DOHH2 (cell line): ENCODE measurements at regions not wholly inside any gene's neighbourhood (a gene's known extent, or its start where the extent isn't known, plus 50 kb on each side); places are given as distances from the start of the nearest gene placed in this dataset.

Experiments
- H3F3A ChIP-seq: fragments of 200-600 bp; sonication (generic), shearing (Covaris generic); 2 replicates; pipeline ENCODE4 v1.6.0; 2016; ENCODE audit warnings: antibody characterized with exemption, mild to moderate bottlenecking; ENCODE audit not compliant: control insufficient read depth, insufficient read depth
- H3K27ac ChIP-seq: fragments of 200-600 bp; sonication (generic); 2 replicates; pipeline ENCODE4 v1.5.1; 2014; ENCODE audit warnings: low read depth, mild to moderate bottlenecking, low read length, moderate library complexity
- H3K27me3 ChIP-seq: fragments of 200-600 bp; sonication (generic); 2 replicates; pipeline ENCODE4 v1.6.1; 2014; ENCODE audit warnings: mild to moderate bottlenecking, low read length, mixed read lengths; ENCODE audit not compliant: control insufficient read depth
- H3K36me3 ChIP-seq: fragments of 200-600 bp; sonication (generic); 2 replicates; pipeline ENCODE4 v1.6.1; 2014; ENCODE audit warnings: mild to moderate bottlenecking, low read length, moderate library complexity, mixed read lengths; ENCODE audit not compliant: control insufficient read depth
- H3K4me1 ChIP-seq: fragments of 200-600 bp; sonication (generic); 2 replicates; pipeline ENCODE4 v1.6.1; 2014; ENCODE audit warnings: mild to moderate bottlenecking, low read length, mixed read lengths; ENCODE audit not compliant: control insufficient read depth
- H3K4me2 ChIP-seq: fragments of 200-600 bp; sonication (generic); 2 replicates; pipeline ENCODE4 v1.6.0; 2014; ENCODE audit warnings: mild to moderate bottlenecking, low read length, moderate library complexity
- H3K4me3 ChIP-seq: fragments of 200-600 bp; sonication (generic); 2 replicates; pipeline ENCODE4 v1.5.1; 2014; ENCODE audit warnings: mild to moderate bottlenecking, low read length, mixed read lengths
- H3K79me2 ChIP-seq: fragments of 200-600 bp; sonication (generic); 2 replicates; pipeline ENCODE4 v1.6.1; 2014; ENCODE audit warnings: mild to moderate bottlenecking, low read length, mixed read lengths; ENCODE audit not compliant: control insufficient read depth
- H3K9me2 ChIP-seq: fragments of 200-600 bp; sonication (generic); replicated peaks from 2 replicates; pipeline ENCODE4 v1.6.1; 2014; ENCODE audit warnings: mild to moderate bottlenecking, low read length, mixed read lengths; ENCODE audit not compliant: control insufficient read depth
- H3K9me3 ChIP-seq: fragments of 200-600 bp; sonication (generic); 2 replicates; pipeline ENCODE4 v1.6.1; 2014; ENCODE audit warnings: antibody characterized with exemption, low read length, mixed read lengths; ENCODE audit not compliant: control insufficient read depth, insufficient read depth
- H4K20me1 ChIP-seq: fragments of 200-600 bp; sonication (generic); 2 replicates; pipeline ENCODE4 v1.6.0; 2014; ENCODE audit warnings: low read depth, mild to moderate bottlenecking, antibody characterized with exemption, low read length, moderate library complexity; ENCODE audit not compliant: control insufficient read depth, insufficient read depth
- CTCF ChIP-seq: fragments of 200-600 bp; sonication (generic); IDR thresholded peaks from one replicate; pipeline ENCODE4 v1.5.1; 2014; ENCODE audit warnings: antibody characterized with exemption, mild to moderate bottlenecking, low read depth, low read length; ENCODE audit not compliant: poor library complexity, severe bottlenecking
- EZH2phosphoT487 ChIP-seq: fragments of 200-600 bp; sonication (generic); IDR thresholded peaks from 2 replicates; pipeline ENCODE4 v1.6.1; 2017; ENCODE audit warnings: borderline replicate concordance, mild to moderate bottlenecking, antibody characterized with exemption, low read length, moderate library complexity, mixed read lengths

DNA sequence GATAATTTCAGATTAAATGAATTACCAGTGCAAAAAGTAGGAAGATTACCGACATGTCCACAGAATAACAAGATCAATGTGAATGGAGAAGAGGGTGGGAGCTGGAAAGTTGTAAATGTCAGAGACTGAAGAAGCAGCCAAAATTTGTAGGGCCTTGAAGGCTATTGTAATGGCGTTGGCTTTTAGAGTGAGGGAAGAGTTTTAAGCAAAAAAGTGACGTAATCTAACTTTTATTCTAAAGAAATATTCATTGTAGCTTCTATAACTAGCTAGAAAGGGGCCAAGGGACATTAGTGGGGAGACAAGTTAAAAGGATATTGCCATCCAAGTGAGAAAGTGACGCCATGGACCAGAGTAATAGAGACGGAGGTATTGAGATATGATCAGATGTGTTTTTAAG, 63.3 kb upstream of the PCDH7 start:
- Histone ChIP-seq H3K4me2 (no peak overlapping the region), H3K27me3 (no peaks in the 10 kb centered on the region), H3K9me3 (no peaks in the 10 kb centered on the region), H3K36me3 (no peaks in the 10 kb centered on the region), H3K9me2 (no peaks in the 10 kb centered on the region), H3K4me1 (no peaks in the 10 kb centered on the region), H4K20me1 (no peaks in the 10 kb centered on the region), H3K4me3 (no peak overlapping the region), H3K27ac (no peak overlapping the region), H3F3A (no peaks in the 10 kb centered on the region), H3K79me2 (no peaks in the 10 kb centered on the region)
- no peak for TF ChIP-seq EZH2phosphoT487

GRCh38 chr4:30667919-30668318, 52.2 kb upstream of the PCDH7 start:
- Histone ChIP-seq H3K36me3 (no peaks in the 10 kb centered on the region), H4K20me1 (no peaks in the 10 kb centered on the region), H3K9me2 (no peaks in the 10 kb centered on the region), H3K27ac (no peak overlapping the region), H3K4me2 (no peak overlapping the region), H3K27me3 (no peaks in the 10 kb centered on the region), H3K9me3 (no peaks in the 10 kb centered on the region), H3F3A (no peaks in the 10 kb centered on the region), H3K79me2 (no peaks in the 10 kb centered on the region), H3K4me3 (no peak overlapping the region), H3K4me1 (no peaks in the 10 kb centered on the region)
- TF ChIP-seq CTCF (no peak), EZH2phosphoT487 (no peak)

GRCh38 chr4:30670206-30670605, 50.0 kb upstream of the PCDH7 start:
- no peaks in the 10 kb centered on the region for H3K36me3 ChIP-seq

More at GRCh38 chr4:30670206-30670605, 50.0 kb upstream of the PCDH7 start:
- Histone ChIP-seq H3K4me2 (no peak overlapping the region), H3K4me1 (no peaks in the 10 kb centered on the region), H3K27me3 (no peaks in the 10 kb centered on the region), H3F3A (no peaks in the 10 kb centered on the region), H3K9me3 (no peaks in the 10 kb centered on the region), H3K79me2 (no peaks in the 10 kb centered on the region), H4K20me1 (no peaks in the 10 kb centered on the region), H3K27ac (no peak overlapping the region), H3K4me3 (no peak overlapping the region), H3K9me2 (no peaks in the 10 kb centered on the region)
- no peak for TF ChIP-seq CTCF
- no peak for TF ChIP-seq EZH2phosphoT487
